HG02970 (cell line): ENCODE measurements at regions not wholly inside any gene's neighbourhood (a gene's known extent, or its start where the extent isn't known, plus 50 kb on each side); places are given as distances from the start of the nearest gene placed in this dataset.

Source experiments
- ATAC-seq: cut with Tn5 transposase; IDR thresholded peaks from one replicate; pipeline ENCODE4 v1.9.1; 2021; ENCODE audit warnings: mild to moderate bottlenecking, moderate library complexity, moderate number of reproducible peaks; ENCODE audit not compliant: unreplicated experiment, low FRiP score

DNA sequence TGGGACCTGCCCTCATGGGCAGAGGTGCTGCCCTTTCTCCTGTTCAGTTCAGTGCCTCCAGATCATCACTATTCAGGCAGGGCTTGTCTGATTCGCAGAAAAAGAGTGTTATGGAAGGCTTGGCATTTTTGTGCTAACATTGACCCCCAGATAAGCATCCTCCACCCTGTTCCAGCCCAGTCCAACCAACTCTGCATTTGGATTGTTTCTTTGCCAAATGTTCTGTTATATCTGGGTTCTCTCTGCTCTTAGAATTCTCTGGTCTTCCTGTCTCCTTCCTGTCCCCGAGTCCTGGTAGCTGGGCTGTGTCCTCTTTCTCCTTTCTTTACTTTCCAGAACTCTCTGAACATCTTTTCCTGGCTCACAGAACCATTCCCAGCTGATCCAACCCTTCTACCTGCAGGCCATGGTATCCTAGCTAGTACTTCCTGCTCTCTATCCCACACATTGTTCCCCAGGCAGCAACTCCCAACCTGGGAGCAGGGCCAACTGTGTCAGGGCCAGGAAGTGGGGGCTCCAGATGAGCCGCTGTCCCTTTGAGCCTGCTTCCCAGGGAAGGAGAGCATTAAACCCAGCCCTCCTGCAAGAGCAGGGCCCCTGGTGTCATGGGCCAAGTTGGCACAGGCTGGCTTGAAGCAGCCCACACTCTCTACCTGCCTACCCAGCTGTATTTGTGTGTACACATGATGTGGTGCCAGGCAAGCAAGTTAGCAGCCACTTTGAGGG, 280.7 kb upstream of the CADM1 start:
- ATAC-seq = no peak

DNA sequence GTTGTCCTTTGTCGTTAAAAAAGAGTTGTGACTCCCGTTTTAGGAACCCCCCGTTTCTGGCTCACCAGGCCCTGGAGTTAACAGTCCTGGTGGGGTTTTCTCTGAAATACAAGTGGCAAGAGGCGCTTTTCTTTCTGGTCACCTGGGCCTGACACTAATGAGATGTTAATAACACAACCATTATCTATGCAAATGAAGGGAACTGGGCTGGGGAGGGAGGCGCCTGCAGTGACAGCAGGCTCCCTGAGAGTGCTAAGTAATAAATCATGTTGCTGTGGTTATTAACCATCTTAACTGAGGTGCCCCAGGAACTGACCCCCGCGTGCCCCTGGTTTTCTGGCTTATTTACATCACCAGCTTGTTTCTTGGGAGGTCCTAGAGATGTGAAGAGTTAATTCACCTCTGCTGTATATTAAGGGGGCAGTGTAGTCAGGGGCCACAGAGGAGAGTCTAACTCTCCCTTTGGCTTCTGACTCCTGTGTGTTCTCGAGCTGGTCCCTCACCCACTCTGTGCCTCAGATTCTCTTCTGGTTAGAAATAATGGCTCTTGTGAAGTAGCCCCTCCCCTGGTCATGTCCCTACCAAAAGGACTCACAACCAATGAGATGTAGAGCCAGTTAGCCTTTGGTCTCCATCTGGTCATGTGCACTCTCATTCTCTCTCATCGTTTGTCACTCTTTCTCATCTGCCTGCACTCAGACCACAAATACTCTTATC, 276.6 kb upstream of the CADM1 start:
- ATAC-seq = no peak

DNA sequence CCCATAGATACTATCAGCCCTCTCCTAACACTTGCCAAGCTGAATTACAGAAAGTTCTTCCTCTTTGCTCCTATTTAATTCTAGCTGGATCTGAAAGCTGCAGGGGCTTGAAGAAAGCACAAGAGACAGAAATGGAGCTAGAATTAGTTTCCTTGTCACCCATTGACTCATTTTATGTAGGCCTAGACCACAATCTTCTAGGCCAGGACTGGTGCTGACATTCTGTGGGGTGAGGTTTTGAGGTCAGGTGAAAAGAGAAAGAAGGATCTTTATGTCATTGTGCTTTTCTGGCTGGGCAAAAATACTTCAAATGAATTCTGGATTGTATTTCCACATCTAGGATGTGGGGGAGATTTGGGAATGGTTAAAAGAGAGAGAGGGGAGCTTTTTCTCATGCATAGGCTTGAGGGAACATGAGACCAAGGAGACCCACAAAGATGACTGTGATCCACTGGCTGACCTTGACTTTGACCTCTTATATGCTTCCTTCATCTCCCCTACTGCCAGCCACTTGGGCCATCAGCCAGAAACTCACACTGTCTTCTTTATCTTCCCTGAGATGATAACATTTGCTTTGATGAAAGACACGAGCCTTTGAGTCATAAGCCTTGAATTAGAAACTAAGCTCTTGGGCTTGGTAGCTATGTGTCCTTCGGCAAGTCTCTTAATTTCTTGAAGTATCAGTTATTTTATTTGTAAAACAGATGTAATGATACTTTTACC, 274.9 kb upstream of the CADM1 start:
- no peak for ATAC-seq

DNA sequence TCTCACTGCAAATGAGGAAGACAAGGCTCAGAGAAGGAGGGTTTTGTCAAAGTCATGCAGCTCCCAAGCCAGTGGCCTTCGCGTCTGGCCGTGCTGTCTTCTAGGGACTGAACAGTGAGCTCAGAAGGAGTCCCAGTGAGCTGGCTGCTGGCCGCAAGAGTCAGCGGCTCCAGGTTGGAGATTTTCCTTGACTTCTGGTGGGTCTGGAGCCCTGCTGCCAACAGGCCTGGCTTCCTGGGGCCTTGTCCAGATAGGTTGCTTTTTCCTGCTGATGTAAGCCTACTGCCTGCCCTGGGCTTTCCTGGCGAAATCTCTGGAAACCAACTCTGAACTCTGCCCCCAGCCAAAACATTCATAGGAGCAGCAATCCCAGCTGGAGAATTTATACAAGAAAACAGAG, 272.7 kb upstream of the CADM1 start:
- no peak for ATAC-seq

GRCh38 chr11:115775846-115776245, 271.6 kb upstream of the CADM1 start:
- no peak for ATAC-seq

DNA sequence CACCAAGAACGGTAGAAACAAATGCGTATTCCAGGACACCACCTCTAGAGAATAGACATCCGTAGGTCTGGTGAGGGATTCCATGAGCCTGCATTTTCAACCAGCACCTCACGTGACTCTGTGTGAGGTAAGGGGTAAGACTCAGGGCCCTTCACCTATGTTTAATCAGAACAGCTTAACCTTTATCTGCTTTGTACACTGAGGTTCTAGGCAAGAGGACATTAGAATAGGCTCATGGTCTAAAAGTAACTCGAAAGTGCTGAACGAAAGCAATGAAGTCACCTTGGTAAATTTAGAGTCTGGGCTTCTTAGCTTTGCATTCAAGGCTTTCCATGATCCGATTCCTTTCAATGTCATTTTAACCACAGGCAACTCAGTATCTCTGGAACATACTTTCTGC, 270.5 kb upstream of the CADM1 start:
- ATAC-seq = no peak

DNA sequence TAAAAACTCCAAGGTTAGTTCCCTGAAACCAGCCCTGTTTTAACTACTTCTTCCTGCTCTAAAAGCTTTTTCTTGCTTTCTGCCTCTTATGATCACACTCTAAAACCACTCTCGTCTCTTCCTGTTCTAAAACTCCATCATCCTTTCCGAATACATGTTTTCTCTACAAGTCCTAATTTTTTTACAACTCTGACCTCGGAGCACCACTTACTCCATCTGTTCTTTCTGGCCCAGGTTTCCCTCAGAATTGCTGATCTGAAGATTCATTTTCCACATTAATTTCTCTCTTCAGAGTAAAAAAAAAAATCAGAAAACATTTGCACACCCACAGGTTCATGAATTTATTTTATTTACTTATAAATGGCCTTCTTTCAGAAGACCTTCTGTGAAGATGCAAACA, 265.7 kb upstream of the CADM1 start:
- no peak for ATAC-seq

DNA sequence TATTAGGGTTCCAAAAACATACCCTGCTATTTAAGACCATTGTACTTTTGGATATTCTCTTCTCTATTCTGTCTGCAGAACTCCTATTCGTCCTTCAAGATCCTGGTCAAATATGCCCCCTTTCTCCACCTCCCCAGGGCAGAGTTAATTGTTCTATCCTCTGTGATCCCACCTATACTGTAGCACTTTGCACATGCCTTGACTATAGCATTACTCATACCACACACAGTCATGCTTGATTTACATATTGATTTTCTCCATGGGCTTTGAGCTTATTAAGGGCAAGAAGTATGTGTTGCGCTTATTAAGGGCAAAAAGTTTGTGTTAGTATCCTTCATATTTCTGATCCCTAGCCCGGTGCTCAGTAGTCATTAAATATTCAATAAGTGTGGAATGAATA, 263.7 kb upstream of the CADM1 start:
- ATAC-seq = no peak

GRCh38 chr11:115767047-115767802, 263.0 kb upstream of the CADM1 start:
- no peak for ATAC-seq

DNA sequence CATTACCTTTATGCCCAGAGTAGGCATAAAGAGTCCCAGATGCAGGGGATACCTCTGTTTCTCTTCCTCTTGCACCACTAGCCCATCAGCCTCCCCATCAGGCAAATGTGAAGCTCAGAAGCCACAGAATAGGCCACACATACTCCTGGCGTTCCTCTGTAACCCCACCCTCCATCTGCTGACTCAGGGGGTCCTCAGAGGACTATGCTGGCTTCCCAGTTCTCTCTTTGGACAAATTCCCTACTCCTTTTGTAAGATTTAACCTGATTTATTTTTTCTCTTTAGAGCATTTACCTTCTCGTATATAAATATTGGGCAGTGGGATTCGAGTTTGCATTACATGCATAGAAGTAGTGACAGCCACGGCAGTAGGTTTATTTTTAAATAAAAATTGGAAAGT, 262.3 kb upstream of the CADM1 start:
- no peak for ATAC-seq

- no peak for ATAC-seq
Measured at GRCh38 chr11:115765803-115766239, 261.6 kb upstream of the CADM1 start.

GRCh38 chr11:115764176-115764575, 260.0 kb upstream of the CADM1 start:
- no peak for ATAC-seq

DNA sequence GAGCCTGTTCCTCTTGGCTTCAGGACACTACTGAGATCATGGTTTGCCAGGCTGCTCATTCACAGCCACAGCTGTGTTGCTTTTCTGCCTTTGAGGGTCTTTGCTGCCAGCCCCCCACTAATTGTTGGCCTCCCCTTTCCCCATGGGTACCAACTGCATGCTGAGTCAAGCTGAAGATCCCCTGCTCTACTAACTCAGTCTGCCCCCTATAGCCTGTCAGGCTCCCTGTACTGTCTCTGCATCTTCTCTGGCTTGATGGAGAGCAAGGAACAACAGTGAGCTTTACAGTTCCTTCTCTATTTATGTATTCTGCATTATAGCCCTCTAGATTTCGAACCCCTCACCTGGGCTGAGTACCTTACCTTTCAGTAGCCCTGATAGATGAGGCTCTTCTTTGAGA, 257.6 kb upstream of the CADM1 start:
- ATAC-seq = no peak

- ATAC-seq = no peak
Measured at GRCh38 chr11:115761348-115761747, 257.1 kb upstream of the CADM1 start.

DNA sequence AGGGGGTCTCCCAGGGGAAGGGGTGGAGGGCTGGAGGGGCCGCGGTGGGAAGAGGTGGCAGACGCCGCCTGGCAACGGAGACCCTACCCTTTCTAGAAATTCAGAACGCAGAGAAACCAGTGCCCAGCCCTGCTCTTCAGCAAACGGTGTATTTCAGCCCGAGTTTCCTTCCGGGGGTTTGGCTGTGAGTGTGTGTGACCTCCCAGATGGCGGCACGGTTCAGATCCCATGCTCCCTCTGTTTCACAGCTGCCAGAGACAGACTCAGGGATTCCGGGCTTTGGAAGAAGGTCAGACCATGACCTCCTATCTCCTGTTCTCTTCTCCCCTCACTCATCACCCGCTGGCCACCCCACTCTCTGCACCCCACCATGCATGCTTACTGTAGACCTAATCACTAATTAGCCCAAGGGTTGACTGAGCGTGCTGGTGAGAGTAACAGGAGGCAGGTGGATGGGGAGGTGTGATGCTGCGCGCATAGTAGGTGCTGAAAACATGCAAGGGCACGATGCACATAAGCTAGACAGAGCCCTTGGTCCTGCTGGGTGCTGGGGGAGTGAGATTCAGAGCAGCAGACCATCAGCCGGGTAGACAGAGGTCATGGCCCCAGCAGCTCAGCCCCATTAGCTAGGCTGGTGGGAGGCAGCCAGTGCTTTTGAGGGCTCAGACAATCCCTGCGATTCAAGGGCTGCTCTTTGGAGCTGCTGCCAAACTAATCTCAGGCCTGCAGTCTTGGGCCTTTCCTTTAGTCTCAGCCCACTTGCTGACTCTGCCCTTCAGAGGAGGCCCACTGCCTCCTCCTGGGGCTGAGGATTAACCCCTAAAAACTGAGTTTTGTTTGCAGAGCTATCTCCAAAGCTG, 256.5 kb upstream of the CADM1 start:
- ATAC-seq = no peak

DNA sequence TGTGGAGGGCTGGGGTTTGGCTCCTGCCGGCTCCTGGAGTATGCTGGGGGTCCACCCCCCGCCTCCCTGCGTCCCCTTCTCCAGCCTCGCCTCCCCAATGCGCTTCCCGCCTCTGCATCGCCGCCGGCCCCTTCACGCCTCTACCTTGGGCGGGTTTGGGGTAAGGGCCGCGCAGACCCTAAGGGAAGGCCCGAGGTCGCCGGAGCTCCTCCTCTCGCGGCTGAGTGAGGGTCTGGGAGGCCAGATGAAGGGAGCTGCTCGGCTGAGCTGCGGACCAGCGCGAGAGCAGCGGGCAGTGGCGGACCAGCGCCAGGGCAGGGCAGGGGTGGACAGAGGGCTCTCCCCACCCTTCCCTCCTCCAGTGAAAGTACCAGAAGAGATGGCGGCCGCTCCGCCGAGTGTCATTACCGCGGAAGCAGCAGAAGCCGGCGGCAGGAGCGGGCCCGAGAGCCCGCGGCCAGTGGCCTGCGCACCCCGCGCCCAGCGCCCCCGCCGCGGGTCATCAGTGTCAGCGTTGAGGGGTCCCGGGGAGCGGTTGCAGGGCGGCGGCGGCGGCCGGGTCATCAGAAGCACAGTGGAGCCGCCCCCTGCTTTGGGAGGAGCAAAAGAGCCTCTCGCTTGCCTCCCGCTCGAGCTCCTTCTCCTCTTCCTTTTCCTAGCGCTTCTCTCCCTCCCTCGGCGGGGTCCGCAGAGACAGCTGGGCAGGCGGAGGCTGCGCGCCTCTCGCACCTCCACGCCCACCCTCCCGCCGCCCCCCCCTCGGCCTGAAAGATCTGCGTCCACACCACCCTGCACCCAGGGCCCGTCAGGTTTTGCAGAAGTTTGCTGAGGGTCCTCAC, 255.6 kb upstream of the CADM1 start:
- no peak for ATAC-seq

- ATAC-seq = no peak
Measured at GRCh38 chr11:115758011-115758410, 253.8 kb upstream of the CADM1 start.

GRCh38 chr11:115751243-115752015, 247.2 kb upstream of the CADM1 start:
- ATAC-seq = no peak
